22Rv1 (cell line): ENCODE measurements at regions not wholly inside any gene's neighbourhood (a gene's known extent, or its start where the extent isn't known, plus 50 kb on each side); places are given as distances from the start of the nearest gene placed in this dataset.

Source experiments
- H3K27ac ChIP-seq: fragments of 450-650 bp; 2 replicates; pipeline ENCODE4 v1.5.1; 2017
- CTCF ChIP-seq: fragments of 450-650 bp; IDR thresholded peaks from 2 replicates; pipeline ENCODE4 v1.5.1; 2017; ENCODE audit warnings: mild to moderate bottlenecking
- ZFX ChIP-seq: fragments of 450-650 bp; IDR thresholded peaks from 2 replicates; pipeline ENCODE4 v1.6.1; 2017; ENCODE audit warnings: antibody characterized with exemption, borderline replicate concordance

- no peak overlapping the region for H3K27ac ChIP-seq
- TF ChIP-seq CTCF = no peak
- no peak for TF ChIP-seq ZFX
Observed at GRCh38 chr6:170157567-170158218, 133.2 kb downstream of the DLL1 start.

GRCh38 chr6:170156448-170157375 is 134.2 kb downstream of the DLL1 start:
- no peak overlapping the region for H3K27ac ChIP-seq
- no peak for TF ChIP-seq ZFX
- TF ChIP-seq CTCF = no peak

- H3K27ac ChIP-seq = no peak overlapping the region
- TF ChIP-seq CTCF (no peak), ZFX (no peak)
Observed at GRCh38 chr6:170155464-170156196, 135.2 kb downstream of the DLL1 start.

- no peak overlapping the region for H3K27ac ChIP-seq
- no peak for TF ChIP-seq CTCF
- TF ChIP-seq ZFX = no peak
Observed at GRCh38 chr6:170153436-170154319, 137.2 kb downstream of the DLL1 start.

- no peak overlapping the region for H3K27ac ChIP-seq
- TF ChIP-seq ZFX (no peak), CTCF (no peak)
Observed at GRCh38 chr6:170152989-170153388, 137.9 kb downstream of the DLL1 start.

GRCh38 chr6:170152124-170152926 is 138.6 kb downstream of the DLL1 start:
- TF ChIP-seq ZFX = no peak
- no peak for TF ChIP-seq CTCF
- H3K27ac ChIP-seq = no peak overlapping the region
